GM19043 (cell line): ENCODE measurements at regions not wholly inside any gene's neighbourhood (a gene's known extent, or its start where the extent isn't known, plus 50 kb on each side); places are given as distances from the start of the nearest gene placed in this dataset.

Experiments
- ATAC-seq: cut with Tn5 transposase; IDR thresholded peaks from one replicate; pipeline ENCODE4 v1.9.1; 2021; ENCODE audit warnings: low read depth; ENCODE audit not compliant: unreplicated experiment

DNA sequence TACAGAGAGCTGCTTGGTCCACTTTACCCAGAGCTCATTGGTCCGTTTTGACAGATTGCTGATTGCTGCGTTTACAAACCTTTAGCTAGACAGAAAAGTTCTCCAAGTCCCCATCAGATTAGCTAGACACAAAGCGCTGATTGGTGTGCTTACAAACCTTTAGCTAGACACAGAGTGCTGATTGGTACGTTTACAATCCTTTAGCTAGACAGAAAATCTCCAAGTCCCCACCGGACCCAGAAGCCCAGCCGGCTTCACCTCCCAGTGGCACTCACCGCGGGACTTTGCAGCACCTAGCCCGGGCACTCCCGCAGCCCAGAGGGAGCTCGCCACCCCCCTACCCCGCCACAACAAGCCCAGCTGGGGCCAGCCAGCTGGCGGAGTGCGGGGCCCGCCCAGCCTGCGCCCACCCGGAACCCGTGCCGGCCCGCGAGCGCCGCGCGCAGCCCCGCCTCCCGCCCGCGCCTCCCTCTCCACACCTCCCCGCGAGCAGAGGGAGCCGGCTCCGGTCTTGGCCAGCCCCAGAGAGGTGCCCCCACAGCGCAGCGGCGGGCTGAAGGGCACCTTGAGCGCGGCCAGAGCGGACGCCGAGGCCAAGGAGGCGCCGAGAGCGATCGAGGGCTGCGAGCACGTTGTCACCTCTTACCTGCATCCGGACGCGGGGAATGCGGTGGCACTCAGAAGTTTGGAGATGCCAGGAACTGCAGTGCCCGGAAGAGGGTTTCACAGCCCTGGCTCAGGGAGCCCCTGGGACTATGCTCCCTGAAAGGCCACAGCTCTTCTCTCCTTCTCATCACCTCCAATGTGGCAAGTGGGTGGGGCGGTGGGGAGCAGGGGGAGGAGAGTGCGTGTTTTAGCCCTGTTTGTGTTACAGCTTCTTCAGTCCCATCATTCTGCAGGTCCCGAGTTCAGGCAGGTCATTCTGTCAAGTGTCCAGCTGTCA lies 1504.5 kb downstream of the CDH11 start:
- ATAC-seq, result no peak

DNA sequence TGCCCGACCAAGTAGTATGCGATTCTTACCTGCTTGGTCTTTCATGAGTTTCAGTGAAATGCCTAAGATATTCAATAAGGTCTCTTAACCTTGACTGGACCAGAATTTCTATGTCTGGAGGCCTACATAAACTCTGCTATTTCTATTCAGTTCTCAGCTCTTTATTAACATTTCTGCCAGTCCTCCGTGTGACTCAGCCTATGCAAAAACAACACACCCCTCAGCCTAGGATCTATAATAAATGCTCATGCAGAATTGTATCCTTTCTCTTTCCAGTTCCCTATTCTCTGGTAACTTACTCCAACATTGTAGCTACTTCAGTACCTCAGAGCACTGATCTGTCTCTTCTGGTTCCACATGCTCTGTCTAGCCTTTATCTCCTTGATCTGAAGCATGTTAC lies 1507.4 kb downstream of the CDH11 start:
- no peak for ATAC-seq

DNA sequence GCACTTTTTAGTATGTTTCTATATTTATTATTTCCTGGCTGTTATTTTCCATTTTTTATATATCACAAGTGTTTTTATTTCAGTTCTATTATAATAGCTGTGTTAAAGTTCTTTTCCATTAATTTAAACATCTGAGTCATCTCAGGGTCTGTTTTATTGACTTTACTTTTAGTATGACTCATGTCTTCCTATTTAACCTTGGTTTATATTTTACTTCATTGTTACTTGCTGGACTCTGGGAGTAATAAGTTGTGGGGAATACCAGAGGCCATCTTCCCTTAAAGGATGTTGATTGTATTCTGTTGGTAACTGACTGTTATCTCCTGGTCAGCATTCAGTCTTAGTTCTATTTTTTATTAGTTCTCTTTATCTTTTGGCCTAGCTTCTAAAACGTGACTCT lies 1508.2 kb downstream of the CDH11 start:
- ATAC-seq, result no peak

DNA sequence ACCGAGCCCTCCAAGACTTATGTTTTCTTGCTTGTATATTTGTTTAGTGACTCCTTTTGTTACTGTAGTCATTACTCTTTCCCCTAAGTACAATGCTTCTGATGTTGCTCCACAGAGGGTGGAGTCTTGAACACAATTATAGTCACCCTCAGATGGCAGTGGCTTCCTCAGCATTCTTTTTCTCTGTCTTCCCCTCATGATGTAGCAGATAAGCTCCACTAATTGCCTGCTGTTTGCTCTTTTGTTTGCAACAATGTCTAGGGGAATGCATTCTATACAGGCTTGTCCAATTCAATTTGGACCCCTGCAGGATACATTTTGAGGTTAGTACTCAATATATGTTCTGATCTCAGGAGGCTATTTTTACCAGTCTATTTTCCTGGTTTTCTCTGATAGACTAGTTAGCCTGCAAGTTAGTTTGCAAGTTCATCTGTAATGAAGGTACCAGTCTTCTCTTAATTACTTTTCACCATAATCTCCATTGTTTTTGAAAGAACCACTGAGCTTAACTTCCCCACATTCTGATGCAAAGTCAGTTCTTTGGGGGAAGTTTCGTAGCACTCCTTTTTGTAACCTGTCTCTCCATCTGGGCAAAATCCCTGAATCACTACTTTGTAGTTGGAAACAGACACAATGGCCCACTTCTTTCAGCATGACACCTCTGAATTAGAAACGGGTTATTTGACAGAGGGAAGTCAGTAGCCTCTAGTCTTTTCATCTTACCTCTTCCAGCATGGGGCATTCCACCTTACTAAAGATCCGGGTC lies 1509.2 kb downstream of the CDH11 start:
- ATAC-seq, result no peak

DNA sequence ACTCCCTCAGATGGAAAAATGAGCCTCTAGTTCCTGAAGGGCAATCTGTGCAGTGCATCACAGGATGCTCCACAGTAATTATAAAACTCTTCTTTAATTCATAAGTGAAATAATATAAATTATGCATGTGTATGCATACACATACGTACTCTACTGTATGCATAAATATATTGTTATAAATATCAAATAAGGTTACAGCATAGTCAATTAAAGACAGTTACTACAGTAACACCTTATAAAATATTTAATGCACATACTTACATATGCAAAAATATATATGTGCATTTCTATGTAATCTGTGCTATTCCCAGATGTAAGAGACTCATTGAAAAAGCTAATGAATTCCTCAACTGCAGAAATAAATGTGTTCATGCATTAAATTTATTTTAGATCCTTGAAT lies 1515.1 kb downstream of the CDH11 start:
- no peak for ATAC-seq

DNA sequence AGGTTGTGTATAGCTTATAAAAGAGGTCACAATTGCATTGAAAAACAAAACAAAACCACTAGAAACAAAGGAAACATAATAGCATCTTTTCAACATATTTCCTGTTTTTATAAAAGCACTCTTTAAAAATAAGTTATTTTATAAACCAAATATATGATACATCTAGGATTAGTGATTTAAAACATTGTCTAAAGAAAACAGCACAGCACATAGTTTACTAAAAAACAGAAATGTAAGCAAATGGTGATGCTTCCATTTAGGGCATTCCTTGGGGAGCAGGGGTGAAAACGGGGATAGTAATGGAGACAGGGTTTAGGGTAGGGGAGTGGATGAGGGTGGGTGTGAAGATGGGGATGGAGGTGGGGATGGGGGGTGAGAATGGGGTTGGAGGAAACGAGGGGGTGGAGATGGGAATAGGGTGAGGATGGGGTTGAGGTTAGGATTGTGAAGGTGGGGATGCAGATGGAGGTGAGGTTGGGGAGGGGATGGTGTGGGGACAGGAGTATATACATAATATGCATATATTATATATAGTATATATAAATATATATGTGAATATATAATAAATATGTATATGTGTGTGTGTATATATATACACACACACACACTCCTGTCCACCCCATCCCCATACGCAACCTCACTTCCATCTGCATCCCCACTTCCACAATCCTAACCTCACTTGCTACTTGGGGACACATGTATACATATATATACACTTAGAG lies 1519.5 kb downstream of the CDH11 start:
- no peak for ATAC-seq

DNA sequence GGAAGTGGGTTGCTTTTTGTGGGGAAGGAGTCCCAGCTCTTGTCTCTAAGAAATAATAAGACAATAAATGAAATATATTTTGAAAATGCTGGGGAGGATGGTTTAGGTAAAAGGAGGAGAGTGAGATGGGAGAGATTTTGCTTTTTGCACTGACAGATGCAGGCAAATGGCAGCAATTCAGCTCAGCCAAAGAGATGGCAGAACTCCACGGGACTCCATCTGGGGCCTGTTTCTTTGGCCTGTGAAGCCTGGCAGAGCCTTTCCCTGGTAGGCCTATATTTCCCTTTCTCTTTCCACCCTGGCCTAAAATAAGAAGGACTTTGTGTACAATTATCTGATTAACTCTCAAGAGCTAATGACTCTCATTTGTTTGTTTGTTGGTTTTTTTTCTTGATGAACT lies 1525.1 kb downstream of the CDH11 start:
- no peak for ATAC-seq

DNA sequence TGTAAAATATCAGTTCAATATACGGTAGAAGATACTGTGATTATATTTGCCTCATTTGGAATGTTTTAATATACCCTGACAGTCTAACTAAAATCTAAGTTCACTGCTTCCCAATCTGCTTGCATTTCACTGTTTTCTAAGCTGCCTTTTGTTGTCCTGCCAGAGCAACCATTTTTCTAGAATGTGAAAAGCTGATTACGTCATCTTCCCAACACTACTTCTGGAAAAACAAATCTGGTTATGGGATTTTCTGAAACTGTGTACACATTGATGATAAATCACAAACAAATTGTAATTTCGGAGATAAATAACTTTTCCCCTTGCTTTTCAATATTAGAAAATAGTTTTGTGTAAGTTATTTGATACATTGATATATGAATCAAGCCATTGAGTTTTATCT lies 1529.0 kb downstream of the CDH11 start:
- ATAC-seq, result no peak

DNA sequence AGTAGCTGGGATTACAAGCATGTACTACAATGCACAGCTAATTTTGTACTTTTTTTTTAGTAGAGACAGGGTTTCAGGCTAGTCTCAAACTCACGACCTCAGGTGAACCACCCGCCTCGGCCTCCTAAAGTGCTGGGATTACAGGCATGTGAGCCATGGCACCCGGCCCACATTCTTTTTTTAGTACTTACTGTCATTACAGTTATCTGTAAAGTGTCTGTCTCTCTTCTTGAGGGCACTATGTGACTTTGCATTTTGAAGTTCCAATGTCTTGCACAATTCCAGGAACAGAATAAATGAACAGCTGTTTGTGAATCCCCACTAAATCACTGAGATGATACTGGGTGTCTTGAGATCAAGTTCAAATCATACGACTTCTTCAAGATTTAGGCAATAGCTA lies 1540.3 kb downstream of the CDH11 start:
- ATAC-seq, result no peak

DNA sequence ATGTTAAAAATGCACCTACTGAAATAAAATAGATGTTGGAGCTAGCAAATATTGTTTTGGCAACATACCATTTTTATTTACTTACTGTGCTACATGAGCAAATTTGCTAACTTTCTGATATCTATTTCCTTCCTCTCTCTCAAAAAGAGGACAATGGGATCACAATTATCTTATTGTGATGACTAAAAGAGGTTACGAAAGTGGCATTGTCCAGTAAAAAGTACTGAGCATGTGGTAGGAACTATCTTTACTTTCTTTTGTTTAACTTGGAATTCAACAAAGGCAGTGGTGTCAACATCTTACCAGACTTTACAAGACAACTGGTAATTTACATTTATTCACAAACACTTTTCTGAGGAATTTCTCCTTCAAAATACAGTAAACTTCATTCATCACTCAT lies 1542.6 kb upstream of the CDH8 start:
- no peak for ATAC-seq

DNA sequence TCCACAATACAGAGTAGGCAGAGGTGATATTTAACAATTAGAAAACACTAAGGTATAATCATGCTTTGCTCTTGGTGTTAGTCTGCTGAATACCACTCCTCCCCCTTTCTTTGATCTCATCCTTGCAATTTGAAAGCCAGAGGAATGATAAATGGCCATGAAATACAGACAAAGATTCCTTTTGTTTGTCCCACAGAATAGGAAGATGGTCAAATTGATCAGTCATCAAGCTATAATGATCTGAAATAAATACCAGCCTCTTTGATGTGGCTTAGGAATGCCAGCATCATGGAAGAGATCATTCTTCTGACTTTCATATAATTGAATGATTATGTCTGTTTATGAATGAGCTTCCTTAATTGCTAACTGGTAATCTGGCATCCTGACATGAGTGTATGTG lies 1541.7 kb upstream of the CDH8 start:
- no peak for ATAC-seq

DNA sequence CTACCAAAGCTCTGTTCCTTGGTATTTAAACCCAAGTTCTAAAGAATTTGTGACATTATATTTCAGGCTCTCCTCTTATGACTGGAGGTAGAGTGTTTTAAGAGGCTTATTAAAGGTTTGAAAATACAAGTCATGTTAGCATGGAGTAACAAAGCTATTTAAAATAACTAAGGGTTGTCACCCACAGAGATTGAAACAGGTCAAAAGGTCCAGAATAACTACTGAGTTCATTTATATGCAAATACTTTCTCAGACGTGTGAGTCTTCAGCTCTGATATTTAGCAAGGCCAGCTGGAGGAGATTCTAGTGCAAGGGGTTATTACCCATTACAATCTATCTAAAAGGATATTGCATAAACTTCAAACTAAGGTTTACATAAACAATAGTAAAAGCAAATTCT lies 1538.8 kb upstream of the CDH8 start:
- ATAC-seq, result no peak

DNA sequence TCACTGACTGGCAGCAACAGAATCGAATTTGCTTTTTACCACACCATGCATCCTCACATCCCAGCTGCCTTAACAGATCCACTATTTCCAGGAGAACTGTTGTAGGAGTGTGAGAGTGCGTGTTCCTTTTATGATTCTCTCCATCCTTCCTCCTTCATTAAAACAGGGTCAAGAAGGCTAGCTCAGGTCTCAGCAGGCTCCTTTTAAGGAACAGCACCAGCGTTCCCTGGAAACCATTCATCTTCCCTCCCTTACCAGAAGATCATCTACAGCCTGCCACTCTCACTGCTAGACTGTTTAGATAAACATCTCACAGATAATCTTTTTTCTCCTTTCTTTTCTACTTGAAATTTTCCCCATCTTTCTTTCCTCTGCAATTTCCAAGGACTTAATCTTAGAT lies 1531.9 kb upstream of the CDH8 start:
- ATAC-seq, result no peak

DNA sequence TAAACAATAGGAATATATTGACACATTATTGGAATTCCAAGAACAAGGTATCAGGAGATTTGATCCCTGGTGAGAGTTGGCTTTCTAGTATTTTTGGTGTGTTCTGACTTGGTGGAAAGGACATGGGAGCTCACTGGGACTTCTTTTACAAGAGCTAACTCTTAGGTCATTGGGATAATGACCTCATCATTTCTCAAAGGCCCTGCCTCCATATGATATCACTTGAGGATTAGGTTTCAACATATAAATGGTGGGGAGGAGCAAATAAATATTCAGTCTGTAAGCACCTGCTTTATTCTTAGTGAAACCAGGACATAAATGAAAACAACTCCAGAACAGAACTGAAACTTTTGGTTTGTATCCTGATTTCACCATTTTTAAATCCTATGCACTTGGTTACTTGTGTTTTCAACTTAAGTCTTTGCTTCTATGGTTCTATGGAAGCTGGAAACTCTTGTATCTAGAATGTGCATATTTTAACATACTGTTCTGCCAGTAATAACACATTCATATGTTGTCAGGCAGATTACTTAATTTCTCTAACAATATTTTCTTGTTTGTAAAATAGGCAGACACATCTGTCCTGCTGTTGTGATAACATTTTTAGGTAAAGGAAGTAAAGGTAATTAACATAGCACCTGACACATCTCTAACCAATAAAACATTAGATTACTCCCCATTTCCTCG lies 1527.7 kb upstream of the CDH8 start:
- ATAC-seq, result no peak

DNA sequence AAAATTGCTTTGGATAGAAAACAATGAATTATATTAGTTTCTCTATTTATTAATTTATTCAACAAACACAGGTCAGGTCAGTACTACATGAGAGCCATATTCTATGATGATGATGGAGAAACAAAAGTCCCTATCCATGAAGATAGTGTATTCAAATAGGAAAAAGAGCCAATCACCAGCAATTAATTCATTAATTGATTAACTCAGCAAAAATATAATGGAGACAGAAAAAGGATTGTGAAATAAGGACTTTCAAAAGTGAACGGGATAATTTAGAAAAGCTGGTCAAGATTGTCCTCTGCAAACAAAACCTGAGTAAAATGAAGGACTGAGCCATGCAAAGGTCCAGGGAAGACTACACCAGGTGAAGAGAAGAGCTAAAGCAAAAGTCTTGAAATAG lies 1517.7 kb upstream of the CDH8 start:
- ATAC-seq, result no peak

DNA sequence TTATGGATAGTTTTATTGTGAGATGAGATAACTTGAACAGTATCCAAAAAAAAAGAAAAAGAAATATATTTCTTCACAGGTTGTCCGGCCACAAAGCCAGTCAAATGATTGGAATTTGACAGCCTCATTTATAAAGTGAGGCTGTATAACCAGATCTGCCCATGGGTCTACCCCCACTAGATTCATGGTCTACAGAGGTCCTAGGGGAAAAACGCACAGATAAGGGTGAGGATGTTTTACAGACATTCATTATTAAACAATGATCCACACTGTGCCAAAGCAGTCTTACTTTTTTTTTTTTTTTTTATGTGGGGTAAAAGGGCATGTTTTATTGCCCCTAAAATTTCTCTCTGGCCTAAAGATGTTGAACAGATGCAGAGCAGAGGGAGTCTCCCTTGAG lies 1503.0 kb upstream of the CDH8 start:
- no peak for ATAC-seq

DNA sequence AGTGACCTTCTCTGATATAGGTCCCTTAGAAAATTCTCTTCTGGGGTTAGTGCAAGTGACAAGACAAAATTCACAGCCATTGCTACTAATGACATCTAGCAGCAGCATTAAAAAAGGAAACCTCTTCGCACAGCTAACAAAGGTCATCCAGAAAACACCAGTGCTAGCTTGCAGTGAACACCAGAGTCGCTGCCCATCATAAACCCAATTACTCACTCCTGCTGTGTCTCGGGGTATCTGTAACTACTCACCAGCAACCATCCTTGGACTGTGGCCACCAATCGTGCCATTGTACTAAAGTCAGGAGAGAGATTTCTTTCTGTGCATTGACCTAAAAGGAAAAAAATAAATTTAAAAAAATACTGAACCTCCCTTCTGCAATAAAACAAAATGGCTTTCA lies 1494.7 kb upstream of the CDH8 start:
- no peak for ATAC-seq

DNA sequence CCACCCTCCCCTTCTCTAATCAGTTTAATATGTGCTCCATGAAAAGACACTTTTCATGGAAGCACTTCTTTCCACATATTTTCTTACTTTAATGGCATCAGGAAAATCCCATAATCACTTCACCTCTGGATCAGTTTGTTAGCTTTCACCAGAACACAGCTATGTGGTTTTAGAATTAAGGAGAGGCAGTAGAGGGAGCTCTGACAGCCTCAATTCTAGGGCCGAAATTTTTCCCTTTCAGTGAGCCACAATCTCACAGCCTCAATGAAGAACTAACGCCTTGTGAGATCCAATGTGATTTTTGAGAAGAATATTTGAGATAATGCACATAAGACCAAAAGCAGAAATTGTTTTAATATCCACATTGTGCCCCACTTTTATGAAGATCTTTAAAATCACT lies 1494.0 kb upstream of the CDH8 start:
- no peak for ATAC-seq

DNA sequence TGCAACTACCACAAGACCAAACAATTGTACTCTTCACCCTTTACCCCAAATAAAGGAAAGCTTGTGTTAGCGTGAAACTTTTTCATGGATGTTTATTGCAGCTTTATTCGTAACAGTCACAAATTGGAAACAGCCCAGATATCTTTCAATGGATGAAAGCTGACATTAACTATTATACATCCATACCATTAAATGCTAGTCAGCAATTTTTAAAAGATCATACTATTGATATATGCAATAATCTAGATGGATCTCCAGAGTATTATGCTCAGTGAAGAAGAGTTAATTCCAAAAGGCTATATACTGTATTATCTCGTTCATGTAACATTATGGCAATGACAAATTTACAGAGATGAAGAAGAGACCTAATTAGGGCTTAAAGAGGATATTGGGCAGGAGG lies 1491.2 kb upstream of the CDH8 start:
- ATAC-seq, result no peak

DNA sequence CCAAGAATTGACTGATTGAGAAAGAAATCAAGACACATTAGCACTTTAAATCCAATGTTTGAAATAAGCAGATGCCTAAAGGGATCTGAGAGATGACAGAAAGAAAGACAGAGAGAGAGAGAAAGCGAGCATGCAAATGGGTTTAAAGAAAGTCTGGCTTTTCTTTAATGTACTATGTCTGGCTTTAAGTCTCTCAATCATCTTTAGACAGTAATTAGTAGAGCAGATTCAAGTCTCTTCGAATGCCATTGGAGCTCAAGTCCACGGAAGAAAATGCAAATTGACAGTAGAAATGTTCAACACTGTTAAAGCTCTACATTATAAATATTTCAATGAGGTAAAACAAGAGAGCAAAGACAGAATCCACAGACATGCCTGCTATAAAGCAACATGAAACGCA lies 1480.2 kb upstream of the CDH8 start:
- ATAC-seq, result no peak

DNA sequence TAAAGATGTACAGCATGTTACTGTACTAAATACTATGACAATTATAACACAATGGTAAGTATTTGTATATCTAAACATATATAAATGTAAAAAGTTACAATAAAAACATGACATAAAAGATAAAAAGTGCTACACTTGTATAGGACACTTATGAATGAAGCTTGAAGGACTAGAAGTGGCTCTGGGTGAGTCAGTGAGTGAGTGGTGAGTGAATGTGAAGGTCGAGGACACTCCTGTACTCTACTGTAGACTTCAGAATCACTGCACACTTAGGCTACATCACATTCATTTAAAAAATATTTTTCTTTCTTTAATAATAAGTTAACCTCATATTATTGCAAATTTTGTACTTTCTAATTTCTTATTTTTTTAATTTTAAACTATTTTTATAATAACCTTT lies 1476.7 kb upstream of the CDH8 start:
- ATAC-seq, result no peak
